HG02571 (cell line): ENCODE measurements at regions not wholly inside any gene's neighbourhood (a gene's known extent, or its start where the extent isn't known, plus 50 kb on each side); places are given as distances from the start of the nearest gene placed in this dataset.
A peak's percentile ranks its signal among the peaks of the same experiment; 100 is the strongest.
"Not testable (repeated sequence)": the region's sequence is repeated elsewhere in the genome, so short reads cannot be mapped to it uniquely, and the experiment has no call there.

Experiments
- ATAC-seq: cut with Tn5 transposase; IDR thresholded peaks from one replicate; pipeline ENCODE4 v1.9.1; 2021; ENCODE audit warnings: mild to moderate bottlenecking, moderate library complexity; ENCODE audit not compliant: unreplicated experiment

- ATAC-seq: not testable (repeated sequence)
These were observed 140.9 kb upstream of the GOLGA6L4 start for GRCh38 chr15:84094720-84095119.

- ATAC-seq: not testable (repeated sequence)
These were observed 138.5 kb upstream of the GOLGA6L4 start for GRCh38 chr15:84097053-84097452.

GRCh38 chr15:84098604-84099003 lies 137.0 kb upstream of the GOLGA6L4 start:
- no peak for ATAC-seq

GRCh38 chr15:84099181-84099580 lies 136.4 kb upstream of the GOLGA6L4 start:
- ATAC-seq: no peak

GRCh38 chr15:84103345-84103744 lies 132.2 kb upstream of the GOLGA6L4 start:
- ATAC-seq: no peak

GRCh38 chr15:84104853-84105252 lies 130.7 kb upstream of the GOLGA6L4 start:
- ATAC-seq: no peak

- ATAC-seq: no peak
These were observed 126.8 kb upstream of the GOLGA6L4 start for GRCh38 chr15:84108728-84109127.

- ATAC-seq: no peak
These were observed 124.0 kb upstream of the GOLGA6L4 start for GRCh38 chr15:84111575-84111974.

- ATAC-seq: no peak
These were observed 123.5 kb upstream of the GOLGA6L4 start for GRCh38 chr15:84112025-84112424.

- no peak for ATAC-seq
These were observed 121.7 kb upstream of the GOLGA6L4 start for GRCh38 chr15:84113919-84114318.

- ATAC-seq: not testable (repeated sequence)
These were observed 120.9 kb upstream of the GOLGA6L4 start for GRCh38 chr15:84114680-84115079.

- ATAC-seq: not testable (repeated sequence)
These were observed 116.2 kb upstream of the GOLGA6L4 start for GRCh38 chr15:84119351-84119750.

GRCh38 chr15:84120903-84121302 lies 114.7 kb upstream of the GOLGA6L4 start:
- not testable (repeated sequence) for ATAC-seq

GRCh38 chr15:84128706-84129105 lies 106.9 kb upstream of the GOLGA6L4 start:
- ATAC-seq: not testable (repeated sequence)

GRCh38 chr15:84130098-84130831 lies 105.3 kb upstream of the GOLGA6L4 start:
- ATAC-seq: not testable (repeated sequence)

- not testable (repeated sequence) for ATAC-seq
These were observed 99.6 kb upstream of the GOLGA6L4 start for GRCh38 chr15:84135931-84136456.

GRCh38 chr15:84142888-84143337 lies 92.7 kb upstream of the GOLGA6L4 start:
- ATAC-seq: peak; percentile 87

- no peak for ATAC-seq
These were observed 91.7 kb upstream of the GOLGA6L4 start for GRCh38 chr15:84143753-84144314.

GRCh38 chr15:84144946-84145345 lies 90.6 kb upstream of the GOLGA6L4 start:
- not testable (repeated sequence) for ATAC-seq

GRCh38 chr15:84146299-84146698 lies 89.3 kb upstream of the GOLGA6L4 start:
- not testable (repeated sequence) for ATAC-seq

GRCh38 chr15:84147307-84147706 lies 88.3 kb upstream of the GOLGA6L4 start:
- not testable (repeated sequence) for ATAC-seq
